Neural progenitor cell (in vitro differentiated cells): ENCODE measurements at regions not wholly inside any gene's neighbourhood (a gene's known extent, or its start where the extent isn't known, plus 50 kb on each side); places are given as distances from the start of the nearest gene placed in this dataset.

Experiments used
- CTCF ChIP-seq: fragments of 200-600 bp; sonication (generic); IDR thresholded peaks from 2 replicates; pipeline ENCODE4 v1.5.1; 2017; ENCODE audit warnings: antibody characterized with exemption, mild to moderate bottlenecking
- EZH2 ChIP-seq: fragments of 200-600 bp; sonication (generic); IDR thresholded peaks from 2 replicates; pipeline ENCODE4 v1.6.1; 2017; ENCODE audit warnings: antibody characterized with exemption, mild to moderate bottlenecking, moderate library complexity
- EZH2phosphoT487 ChIP-seq: fragments of 200-600 bp; sonication (generic); IDR thresholded peaks from 2 replicates; pipeline ENCODE4 v1.6.1; 2017; ENCODE audit warnings: antibody characterized with exemption

- TF ChIP-seq EZH2phosphoT487 (no peak), CTCF (no peak), EZH2 (no peak)
Observed at GRCh38 chr14:96662116-96662970, 134.8 kb upstream of the VRK1 start.
